Neural cell (in vitro differentiated cells): ENCODE measurements at regions not wholly inside any gene's neighbourhood (a gene's known extent, or its start where the extent isn't known, plus 50 kb on each side); places are given as distances from the start of the nearest gene placed in this dataset.

Source experiments
- H2AFZ ChIP-seq: fragments of 200-600, 300-800 bp; sonication (generic), shearing (Covaris generic); 2 replicates; pipeline ENCODE4 v1.6.0; 2014; ENCODE audit warnings: low read depth, mild to moderate bottlenecking, antibody characterized with exemption, low read length, moderate library complexity
- H3F3A ChIP-seq: fragments of 200-600 bp; shearing (Covaris generic); 2 replicates; pipeline ENCODE4 v1.6.1; 2016; ENCODE audit warnings: mild to moderate bottlenecking, moderate library complexity, mixed read lengths, antibody characterized with exemption, low read length; ENCODE audit not compliant: insufficient read depth, poor library complexity, severe bottlenecking
- H3K27ac ChIP-seq: fragments of 200-600, 300-800 bp; sonication (generic), shearing (Covaris generic); 2 replicates; pipeline ENCODE4 v1.5.1; 2014; ENCODE audit warnings: mild to moderate bottlenecking, low read length, moderate library complexity
- H3K27me3 ChIP-seq: fragments of 300-800, 200-600 bp; sonication (generic), shearing (Covaris generic); 2 replicates; pipeline ENCODE4 v1.6.0; 2014; ENCODE audit warnings: mild to moderate bottlenecking, low read depth, low read length, moderate library complexity; ENCODE audit not compliant: insufficient read depth
- H3K36me3 ChIP-seq: fragments of 300-800, 200-600 bp; sonication (generic), shearing (Covaris generic); 2 replicates; pipeline ENCODE4 v1.5.1; 2014; ENCODE audit warnings: mild to moderate bottlenecking, antibody characterized with exemption, low read length, moderate library complexity; ENCODE audit not compliant: insufficient read depth
- H3K4me2 ChIP-seq: fragments of 300-800, 200-600 bp; sonication (generic), shearing (Covaris generic); 2 replicates; pipeline ENCODE4 v1.6.0; 2014; ENCODE audit warnings: mild to moderate bottlenecking, low read length
- H3K4me3 ChIP-seq: fragments of 300-800, 200-600 bp; sonication (generic), shearing (Covaris generic); 2 replicates; pipeline ENCODE4 v1.5.1; 2014; ENCODE audit warnings: mild to moderate bottlenecking, low read length, moderate library complexity
- H3K79me2 ChIP-seq: fragments of 200-600 bp; shearing (Covaris generic); replicated peaks from 2 replicates; pipeline ENCODE4 v1.6.0; 2014; ENCODE audit warnings: mild to moderate bottlenecking, low read length, moderate library complexity; ENCODE audit not compliant: insufficient read depth
- H3K9ac ChIP-seq: fragments of 300-800, 200-600 bp; sonication (generic), shearing (Covaris generic); 2 replicates; pipeline ENCODE4 v1.6.1; 2016; ENCODE audit warnings: mild to moderate bottlenecking, low read length, mixed read lengths
- H3K9me2 ChIP-seq: fragments of 200-600 bp; shearing (Covaris generic); 2 replicates; pipeline ENCODE4 v1.6.1; 2016; ENCODE audit warnings: mild to moderate bottlenecking, low read length, mixed read lengths; ENCODE audit not compliant: insufficient read depth
- H3K9me3 ChIP-seq: fragments of 200-600, 300-800 bp; sonication (generic), shearing (Covaris generic); 2 replicates; pipeline ENCODE4 v1.6.1; 2016; ENCODE audit warnings: mild to moderate bottlenecking, mixed run types, low read length, moderate library complexity, mixed read lengths
- H4K20me1 ChIP-seq: fragments of 200-600 bp; shearing (Covaris generic); 2 replicates; pipeline ENCODE4 v1.6.1; 2016; ENCODE audit warnings: mild to moderate bottlenecking, mixed run types; ENCODE audit not compliant: insufficient read depth
- CTCF ChIP-seq: fragments of 450-650 bp; IDR thresholded peaks from 2 replicates; pipeline ENCODE4 v1.5.1; 2014; ENCODE audit warnings: antibody characterized with exemption, mild to moderate bottlenecking, moderate library complexity; ENCODE audit not compliant: poor library complexity, severe bottlenecking
- EP300 ChIP-seq: fragments of 450-650 bp; conservative IDR thresholded peaks from 2 replicates; pipeline ENCODE4 v1.6.1; 2014; ENCODE audit warnings: antibody characterized with exemption, mild to moderate bottlenecking, moderate library complexity; ENCODE audit not compliant: poor library complexity, severe bottlenecking
- EZH2 ChIP-seq: fragments of 200-600, 300-800 bp; shearing (Covaris generic), sonication (generic); IDR thresholded peaks from 2 replicates; pipeline ENCODE4 v1.6.1; 2014; ENCODE audit warnings: antibody characterized with exemption, low read length, borderline replicate concordance, mild to moderate bottlenecking; ENCODE audit not compliant: insufficient read depth, poor library complexity, severe bottlenecking
- MXI1 ChIP-seq: fragments of 450-650 bp; conservative IDR thresholded peaks from 2 replicates; pipeline ENCODE4 v1.6.1; 2014; ENCODE audit warnings: antibody characterized with exemption, mild to moderate bottlenecking; ENCODE audit not compliant: poor library complexity, severe bottlenecking
- POLR2AphosphoS5 ChIP-seq: IDR thresholded peaks from 2 replicates; pipeline ENCODE4 v1.6.1; 2012
- RAD21 ChIP-seq: fragments of 450-650 bp; conservative IDR thresholded peaks from 2 replicates; pipeline ENCODE4 v1.6.1; 2014; ENCODE audit warnings: antibody characterized with exemption, mild to moderate bottlenecking, moderate library complexity
- REST ChIP-seq: IDR thresholded peaks from 2 replicates; pipeline ENCODE4 v1.6.1; 2012; ENCODE audit warnings: borderline replicate concordance
- SMC3 ChIP-seq: fragments of 450-650 bp; conservative IDR thresholded peaks from 2 replicates; pipeline ENCODE4 v1.6.1; 2014; ENCODE audit warnings: antibody characterized with exemption, mild to moderate bottlenecking, moderate library complexity; ENCODE audit not compliant: poor library complexity
- TAF1 ChIP-seq: IDR thresholded peaks from 2 replicates; pipeline ENCODE4 v1.6.1; 2012; ENCODE audit warnings: low read depth

GRCh38 chr1:4058122-4058521, 158.1 kb upstream of the C1orf174 start:
- H3K9me3 ChIP-seq: no peaks in the 10 kb centered on the region
- TF ChIP-seq TAF1 (no peak), RAD21 (no peak), REST (no peak), MXI1 (no peak), POLR2AphosphoS5 (no peak), CTCF (no peak), EP300 (no peak), EZH2 (no peak), SMC3 (no peak)

GRCh38 chr1:4058706-4059105, 158.6 kb upstream of the C1orf174 start:
- TF ChIP-seq EP300 (no peak), EZH2 (no peak), CTCF (no peak), RAD21 (no peak), REST (no peak), SMC3 (no peak), MXI1 (no peak), POLR2AphosphoS5 (no peak)
- H2AFZ ChIP-seq: no peak overlapping the region
- no peaks in the 10 kb centered on the region for H4K20me1 ChIP-seq
- no peaks in the 10 kb centered on the region for H3K27me3 ChIP-seq
- no peaks in the 10 kb centered on the region for H3K9me2 ChIP-seq
- H3K27ac ChIP-seq: no peak overlapping the region
- H3K79me2 ChIP-seq: no peaks in the 10 kb centered on the region
- no peaks in the 10 kb centered on the region for H3F3A ChIP-seq
- H3K4me3 ChIP-seq: no peak overlapping the region
- no peaks in the 10 kb centered on the region for H3K9me3 ChIP-seq
- H3K36me3 ChIP-seq: no peaks in the 10 kb centered on the region
- no peak overlapping the region for H3K4me2 ChIP-seq
- H3K9ac ChIP-seq: no peak overlapping the region

More at GRCh38 chr1:4058122-4058521, 158.1 kb upstream of the C1orf174 start:
- no peak overlapping the region for H3K4me2 ChIP-seq
- H2AFZ ChIP-seq: no peak overlapping the region
- no peaks in the 10 kb centered on the region for H3K79me2 ChIP-seq
- no peaks in the 10 kb centered on the region for H4K20me1 ChIP-seq
- no peaks in the 10 kb centered on the region for H3K27me3 ChIP-seq
- H3F3A ChIP-seq: no peaks in the 10 kb centered on the region
- no peaks in the 10 kb centered on the region for H3K9me2 ChIP-seq
- H3K36me3 ChIP-seq: no peaks in the 10 kb centered on the region
- no peak overlapping the region for H3K9ac ChIP-seq
- H3K27ac ChIP-seq: no peak overlapping the region
- no peak overlapping the region for H3K4me3 ChIP-seq
